SK-N-SH treated with all-trans-retinoic acid at 6 μM for 48 hours (cell line): ENCODE measurements at regions not wholly inside any gene's neighbourhood (a gene's known extent, or its start where the extent isn't known, plus 50 kb on each side); places are given as distances from the start of the nearest gene placed in this dataset.
A peak's percentile ranks its signal among the peaks of the same experiment; 100 is the strongest.

Experiments
- ARNTL ChIP-seq: fragments of 450-650 bp; formaldehyde crosslinking; IDR thresholded peaks from 2 replicates; pipeline ENCODE4 v1.5.0; 2020; ENCODE audit warnings: low read depth, mild to moderate bottlenecking, moderate library complexity, borderline replicate concordance
- BACH2 ChIP-seq: fragments of 250-450 bp; sonication (Bioruptor Pico); IDR thresholded peaks from 2 replicates; pipeline ENCODE4 v1.9.0; 2021; ENCODE audit warnings: mild to moderate bottlenecking, borderline replicate concordance
- CREB5 ChIP-seq: fragments of 250-450 bp; sonication (Bioruptor Pico); IDR thresholded peaks from 2 replicates; pipeline ENCODE4 v1.5.1; 2020; ENCODE audit warnings: low read depth, mild to moderate bottlenecking, moderate library complexity
- GLIS3 ChIP-seq: fragments of 250-450 bp; sonication (Bioruptor Pico); IDR thresholded peaks from 2 replicates; pipeline ENCODE4 v1.5.0; 2020; ENCODE audit warnings: mild to moderate bottlenecking, moderate library complexity
- OSR1 ChIP-seq: fragments of 250-450 bp; sonication (Bioruptor Pico); IDR thresholded peaks from 2 replicates; pipeline ENCODE4 v1.8.0; 2022; ENCODE audit warnings: moderate library complexity, mild to moderate bottlenecking, inconsistent platforms
- PATZ1 ChIP-seq: fragments of 250-450 bp; sonication (Bioruptor Pico); IDR thresholded peaks from 2 replicates; pipeline ENCODE4 v1.8.0; 2020; ENCODE audit warnings: mild to moderate bottlenecking, moderate library complexity, borderline replicate concordance
- ZFP30 ChIP-seq: fragments of 450-650 bp; formaldehyde crosslinking; IDR thresholded peaks from 2 replicates; pipeline ENCODE4 v1.5.0; 2022; ENCODE audit warnings: mild to moderate bottlenecking, moderate library complexity

GRCh38 chr16:72308396-72308795 lies 136.4 kb upstream of the PMFBP1 start:
- TF ChIP-seq BACH2 (CRISPR knock-in tag) (no peak), GLIS3 (CRISPR knock-in tag) (no peak), OSR1 (no peak), PATZ1 (CRISPR knock-in tag) (no peak), CREB5 (CRISPR knock-in tag) (no peak), ZFP30 (CRISPR knock-in tag) (peak; percentile 77), ARNTL (CRISPR knock-in tag) (no peak)
